ENCODE measurements at regions not wholly inside any gene's neighbourhood (a gene's known extent, or its start where the extent isn't known, plus 50 kb on each side); places are given as distances from the start of the nearest gene placed in this dataset.

DNA sequence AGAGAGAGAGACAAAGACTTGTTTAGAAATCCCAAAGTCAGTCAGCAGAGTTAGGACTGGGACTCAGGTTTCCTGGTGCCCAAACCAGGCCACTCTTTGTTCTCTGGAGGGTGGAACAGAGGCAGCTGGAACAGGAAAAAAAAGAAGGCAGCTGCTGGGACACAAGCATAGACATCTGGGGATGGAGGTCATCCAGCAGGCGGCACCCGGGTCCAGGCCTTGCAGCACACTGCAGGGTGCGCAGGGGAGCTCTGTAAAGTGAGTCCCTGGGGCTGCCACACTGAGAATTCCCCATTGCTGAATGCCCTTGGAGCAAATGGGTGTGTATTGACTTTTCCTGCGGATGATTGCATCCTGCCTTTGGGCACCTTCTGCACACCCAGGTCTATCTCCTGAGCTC, 222.9 kb upstream of the CSF3R start:
- Histone ChIP-seq H3K36me3 (ENCODE audit: control insufficient read depth in 2 of 2, extremely low read depth in 1 of 2, insufficient read depth in 1 of 2, low read length in 1 of 2) (no peaks in the 10 kb centered on the region), H3K4me1 (ENCODE audit: control insufficient read depth in 1 of 2, extremely low read depth in 1 of 2, insufficient read depth in 2 of 2, low read length in 2 of 2) (peaks cover 0 to 7% of the 10 kb centered on the region in 2 experiments), H3K4me3 (ENCODE audit: control insufficient read depth in 1 of 2, extremely low read depth in 1 of 2, low read length in 1 of 2) (no peak overlapping the region), H3K9me3 (no peaks in the 10 kb centered on the region), H3K27ac (ENCODE audit: low read length) (no peak overlapping the region), H3K27me3 (replicated peaks in 1 of 2; ENCODE audit: control insufficient read depth in 2 of 2, extremely low read depth in 1 of 2, insufficient read depth in 2 of 2, low read length in 1 of 2) (peaks cover 0 to 48% of the 10 kb centered on the region in 2 experiments)
- no peak overlapping the region for H3K27ac Mint-ChIP-seq
- 84% methylated on average over 4 of the region's 4 CpGs for WGBS (ENCODE audit: insufficient coverage)
- H3K9me3 Mint-ChIP-seq = no peaks in the 10 kb centered on the region
- H3K27me3 Mint-ChIP-seq = peaks cover 54 to 60% of the 10 kb centered on the region in 2 donors
- DNase-seq = no peak
- H3K4me3 Mint-ChIP-seq = no peak overlapping the region
- ATAC-seq (replicated peaks in 1 of 4) = no peak
- H3K4me1 Mint-ChIP-seq = peaks cover 6 to 9% (median 7%) of the 10 kb centered on the region in 3 donors
- CTCF ChIA-PET = no interaction called here
- H3K36me3 Mint-ChIP-seq = no peaks in the 10 kb centered on the region
- POLR2A ChIA-PET = no interaction called here

GRCh38 chr1:36703526-36704208, 221.0 kb upstream of the CSF3R start:
- no peak overlapping the region for H3K27ac ChIP-seq (ENCODE audit: low read length)
- WGBS (ENCODE audit: insufficient coverage) = 8% methylated on average over 12 of the region's 19 CpGs
- ChIA-PET CTCF (no interaction called here), POLR2A (no interaction called here)
- Mint-ChIP-seq H3K9me3 (no peaks in the 10 kb centered on the region), H3K36me3 (no peaks in the 10 kb centered on the region), H3K27me3 (peaks cover 37 to 51% of the 10 kb centered on the region in 2 donors), H3K4me3 (no peak overlapping the region), H3K27ac (no peak overlapping the region), H3K4me1 (peaks cover 6 to 9% (median 7%) of the 10 kb centered on the region in 3 donors)
- H3K4me1 ChIP-seq (ENCODE audit: control insufficient read depth in 1 of 2, extremely low read depth in 1 of 2, insufficient read depth in 2 of 2, low read length in 2 of 2) = peaks cover 0 to 7% of the 10 kb centered on the region in 2 experiments
- ATAC-seq (replicated peaks in 1 of 4) = peak in 3 of 4 experiments; percentile 46 to 65 (median 52)
- no peak overlapping the region for H3K4me3 ChIP-seq (ENCODE audit: control insufficient read depth in 1 of 2, extremely low read depth in 1 of 2, low read length in 1 of 2)
- H3K27me3 ChIP-seq (replicated peaks in 1 of 2; ENCODE audit: control insufficient read depth in 2 of 2, extremely low read depth in 1 of 2, insufficient read depth in 2 of 2, low read length in 1 of 2) = peaks cover 2 to 37% of the 10 kb centered on the region in 2 experiments
- no peaks in the 10 kb centered on the region for H3K9me3 ChIP-seq
- DNase-seq = peak in 34 of 35 experiments; percentile 12 to 57 (median 31)
- no peaks in the 10 kb centered on the region for H3K36me3 ChIP-seq (ENCODE audit: control insufficient read depth in 2 of 2, extremely low read depth in 1 of 2, insufficient read depth in 1 of 2, low read length in 1 of 2)

- ATAC-seq (replicated peaks in 1 of 4) = no peak
- H3K27me3 Mint-ChIP-seq = peaks cover 33 to 48% of the 10 kb centered on the region in 2 donors
- 73% methylated on average over 3 of the region's 9 CpGs for WGBS (ENCODE audit: insufficient coverage)
These were observed 220.2 kb upstream of the CSF3R start for GRCh38 chr1:36702963-36703362.

GRCh38 chr1:36699113-36699911, 216.6 kb upstream of the CSF3R start:
- Mint-ChIP-seq H3K27ac (no peak overlapping the region), H3K27me3 (peaks cover 15 to 21% of the 10 kb centered on the region in 2 donors), H3K36me3 (no peaks in the 10 kb centered on the region), H3K4me1 (peaks cover 6 to 9% (median 7%) of the 10 kb centered on the region in 3 donors), H3K9me3 (no peaks in the 10 kb centered on the region), H3K4me3 (no peak overlapping the region)
- WGBS (ENCODE audit: insufficient coverage) = 72% methylated on average over 10 of the region's 10 CpGs
- DNase-seq (no peak), ATAC-seq (replicated peaks in 1 of 4) (no peak)
- Histone ChIP-seq H3K27ac (ENCODE audit: low read length) (no peak overlapping the region), H3K9me3 (no peaks in the 10 kb centered on the region), H3K27me3 (replicated peaks in 1 of 2; ENCODE audit: control insufficient read depth in 2 of 2, extremely low read depth in 1 of 2, insufficient read depth in 2 of 2, low read length in 1 of 2) (peaks cover 2 to 24% of the 10 kb centered on the region in 2 experiments), H3K4me1 (ENCODE audit: control insufficient read depth in 1 of 2, extremely low read depth in 1 of 2, insufficient read depth in 2 of 2, low read length in 2 of 2) (peaks cover 0 to 7% of the 10 kb centered on the region in 2 experiments), H3K4me3 (ENCODE audit: control insufficient read depth in 1 of 2, extremely low read depth in 1 of 2, low read length in 1 of 2) (no peak overlapping the region), H3K36me3 (ENCODE audit: control insufficient read depth in 2 of 2, extremely low read depth in 1 of 2, insufficient read depth in 1 of 2, low read length in 1 of 2) (no peaks in the 10 kb centered on the region)
- ChIA-PET CTCF (no interaction called here), POLR2A (no interaction called here)

More at GRCh38 chr1:36702963-36703362, 220.2 kb upstream of the CSF3R start:
- CTCF ChIA-PET = no interaction called here
- DNase-seq = no peak
- Histone ChIP-seq H3K36me3 (ENCODE audit: control insufficient read depth in 2 of 2, extremely low read depth in 1 of 2, insufficient read depth in 1 of 2, low read length in 1 of 2) (no peaks in the 10 kb centered on the region), H3K27me3 (replicated peaks in 1 of 2; ENCODE audit: control insufficient read depth in 2 of 2, extremely low read depth in 1 of 2, insufficient read depth in 2 of 2, low read length in 1 of 2) (peaks cover 2 to 30% of the 10 kb centered on the region in 2 experiments), H3K9me3 (no peaks in the 10 kb centered on the region), H3K4me1 (ENCODE audit: control insufficient read depth in 1 of 2, extremely low read depth in 1 of 2, insufficient read depth in 2 of 2, low read length in 2 of 2) (peaks cover 0 to 7% of the 10 kb centered on the region in 2 experiments), H3K4me3 (ENCODE audit: control insufficient read depth in 1 of 2, extremely low read depth in 1 of 2, low read length in 1 of 2) (no peak overlapping the region), H3K27ac (ENCODE audit: low read length) (no peak overlapping the region)
- no peaks in the 10 kb centered on the region for H3K36me3 Mint-ChIP-seq
- no peak overlapping the region for H3K4me3 Mint-ChIP-seq
- POLR2A ChIA-PET = no interaction called here
- no peak overlapping the region for H3K27ac Mint-ChIP-seq
- H3K9me3 Mint-ChIP-seq = no peaks in the 10 kb centered on the region
- peaks cover 6 to 9% (median 7%) of the 10 kb centered on the region in 3 donors for H3K4me1 Mint-ChIP-seq

DNA sequence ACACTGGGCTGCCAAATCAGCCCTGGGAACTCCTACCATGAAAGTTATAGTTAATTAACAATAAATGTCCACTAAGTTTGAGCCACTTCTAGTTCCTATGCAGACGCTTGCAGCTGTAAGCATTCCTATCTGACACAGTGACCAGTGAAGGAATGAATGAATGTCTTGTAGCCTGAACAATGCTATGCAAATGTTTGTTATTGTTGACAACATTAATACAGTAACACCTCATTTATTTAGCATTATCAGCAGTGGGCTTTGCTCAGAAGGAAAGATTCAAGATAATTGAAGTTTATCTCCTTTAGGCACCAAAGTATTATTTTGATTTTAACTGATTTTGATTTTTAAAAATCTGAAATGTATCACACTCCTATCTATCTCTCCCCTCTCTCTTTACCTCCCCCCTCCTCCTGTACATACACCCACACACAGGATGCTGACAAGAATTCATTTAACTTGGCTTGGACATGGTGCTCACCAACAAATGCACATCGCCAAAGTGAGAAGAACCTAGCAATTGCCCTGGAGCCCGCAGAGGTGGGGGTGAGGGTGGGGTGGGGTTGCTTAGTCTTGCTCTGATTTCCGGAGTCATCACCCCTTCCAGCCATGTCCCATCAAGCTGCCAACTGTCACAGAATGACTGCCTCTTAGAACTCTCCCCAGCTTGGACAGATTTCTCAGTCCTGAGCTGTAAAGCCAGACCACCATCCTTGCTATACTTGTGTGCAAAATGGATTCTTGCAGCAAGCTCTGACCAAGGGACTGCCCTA, 215.3 kb upstream of the CSF3R start:
- H3K27me3 Mint-ChIP-seq = peaks cover 17 to 27% of the 10 kb centered on the region in 2 donors

DNA sequence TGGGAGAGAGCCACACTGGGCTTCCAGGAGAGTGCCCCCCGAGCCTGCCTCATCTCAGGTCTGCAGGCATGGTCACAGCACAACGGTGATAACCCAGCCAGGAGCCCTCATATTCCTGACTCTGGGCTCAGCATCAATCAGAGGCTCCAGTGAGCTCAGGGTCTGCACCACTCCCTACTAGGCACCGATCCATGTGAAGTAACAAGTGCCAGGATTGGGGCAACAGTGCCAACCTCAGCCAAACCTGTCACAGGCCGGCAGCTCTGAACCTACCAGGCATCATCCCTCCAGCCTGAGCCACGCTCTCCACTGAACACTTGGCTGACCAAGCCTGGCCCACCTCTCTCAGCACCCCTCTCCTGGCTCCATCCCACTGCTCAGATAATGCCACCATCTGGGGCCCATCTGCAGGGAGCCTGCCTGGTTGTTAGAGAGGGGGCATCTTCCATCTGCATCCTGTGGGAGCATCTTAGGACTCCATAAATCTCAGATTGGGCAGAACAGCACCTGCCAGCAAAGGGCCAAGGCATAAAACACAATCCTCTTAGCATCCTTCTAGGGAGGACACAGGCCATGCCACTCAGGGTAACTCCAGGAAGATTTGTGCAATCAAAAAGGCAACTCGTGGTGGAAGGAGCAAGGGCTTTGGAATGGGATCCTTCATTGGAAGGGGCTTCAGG, 213.7 kb upstream of the CSF3R start:
- H3K36me3 ChIP-seq (ENCODE audit: control insufficient read depth in 2 of 2, extremely low read depth in 1 of 2, insufficient read depth in 1 of 2, low read length in 1 of 2) = no peaks in the 10 kb centered on the region
- Mint-ChIP-seq H3K4me1 (no peaks in the 10 kb centered on the region), H3K27ac (no peak overlapping the region), H3K36me3 (no peaks in the 10 kb centered on the region), H3K9me3 (no peaks in the 10 kb centered on the region), H3K4me3 (no peak overlapping the region), H3K27me3 (peaks cover 21 to 24% of the 10 kb centered on the region in 2 donors)
- H3K9me3 ChIP-seq = no peaks in the 10 kb centered on the region
- peaks cover 2 to 41% of the 10 kb centered on the region in 2 experiments for H3K27me3 ChIP-seq (replicated peaks in 1 of 2; ENCODE audit: control insufficient read depth in 2 of 2, extremely low read depth in 1 of 2, insufficient read depth in 2 of 2, low read length in 1 of 2)
- ATAC-seq (replicated peaks in 1 of 4) (no peak), DNase-seq (no peak)
- 77% methylated on average over 4 of the region's 6 CpGs for WGBS (ENCODE audit: insufficient coverage)
- H3K4me3 ChIP-seq (ENCODE audit: control insufficient read depth in 1 of 2, extremely low read depth in 1 of 2, low read length in 1 of 2) = no peak overlapping the region
- no peaks in the 10 kb centered on the region for H3K4me1 ChIP-seq (ENCODE audit: control insufficient read depth in 1 of 2, extremely low read depth in 1 of 2, insufficient read depth in 2 of 2, low read length in 2 of 2)
- no peak overlapping the region for H3K27ac ChIP-seq (ENCODE audit: low read length)
- POLR2A ChIA-PET = no interaction called here
- CTCF ChIA-PET = no interaction called here

More for the DNA sequence above, 215.3 kb upstream of the CSF3R start:
- no peaks in the 10 kb centered on the region for H3K9me3 ChIP-seq
- H3K27me3 ChIP-seq (replicated peaks in 1 of 2; ENCODE audit: control insufficient read depth in 2 of 2, extremely low read depth in 1 of 2, insufficient read depth in 2 of 2, low read length in 1 of 2) = peaks cover 2 to 32% of the 10 kb centered on the region in 2 experiments
- no peaks in the 10 kb centered on the region for H3K36me3 ChIP-seq (ENCODE audit: control insufficient read depth in 2 of 2, extremely low read depth in 1 of 2, insufficient read depth in 1 of 2, low read length in 1 of 2)
- WGBS (ENCODE audit: insufficient coverage) = no CpG with 5 or more reads among the region's 4 CpGs
- no peaks in the 10 kb centered on the region for H3K9me3 Mint-ChIP-seq
- no peak overlapping the region for H3K27ac ChIP-seq (ENCODE audit: low read length)
- no peak overlapping the region for H3K27ac Mint-ChIP-seq
- no peaks in the 10 kb centered on the region for H3K4me1 ChIP-seq (ENCODE audit: control insufficient read depth in 1 of 2, extremely low read depth in 1 of 2, insufficient read depth in 2 of 2, low read length in 2 of 2)
- no peak for DNase-seq
- no peak overlapping the region for H3K4me3 ChIP-seq (ENCODE audit: control insufficient read depth in 1 of 2, extremely low read depth in 1 of 2, low read length in 1 of 2)
- H3K4me1 Mint-ChIP-seq = no peaks in the 10 kb centered on the region
- POLR2A ChIA-PET = no interaction called here
- H3K4me3 Mint-ChIP-seq = no peak overlapping the region
- CTCF ChIA-PET = interaction anchor here in 1 of 2 donors (0.6 kb wide), 1 partner anchor 10 kb away, joined by 4 read pairs; no protein-coding TSS in a partner anchor
- H3K36me3 Mint-ChIP-seq = no peaks in the 10 kb centered on the region
- ATAC-seq (replicated peaks in 1 of 4) = no peak

Data from T-cell (primary cell).